Spinal cord (tissue), 9 donors: ENCODE measurements at regions not wholly inside any gene's neighbourhood (a gene's known extent, or its start where the extent isn't known, plus 50 kb on each side); places are given as distances from the start of the nearest gene placed in this dataset.
A peak's percentile ranks its signal among the peaks of the same experiment; 100 is the strongest.

Experiments
- DNase-seq, 6 donors: peaks; one replicate each; pipeline versions ENCODE4 v3.0.0 to v3.0.0-alpha.2; 2013 to 2015; ENCODE audit warnings: low spot score in 6 of 6, low read depth in 4 of 6
- H3K27ac ChIP-seq: one replicate; pipeline ENCODE4 v1.5.1; 2013; ENCODE audit warnings: low read depth, low read length, control low read depth
- H3K27me3 ChIP-seq: one replicate; pipeline ENCODE4 v1.6.1; 2013; ENCODE audit warnings: low read length; ENCODE audit not compliant: control insufficient read depth, insufficient read depth
- H3K36me3 ChIP-seq: one replicate; pipeline ENCODE4 v1.6.1; 2013; ENCODE audit warnings: low read length; ENCODE audit not compliant: control insufficient read depth, insufficient read depth
- H3K4me1 ChIP-seq: one replicate; pipeline ENCODE4 v1.6.1; 2013; ENCODE audit warnings: low read length; ENCODE audit not compliant: control insufficient read depth, insufficient read depth
- H3K4me3 ChIP-seq: one replicate; pipeline ENCODE4 v1.5.1; 2013; ENCODE audit warnings: low read depth, low read length, control low read depth
- H3K9me3 ChIP-seq: one replicate; pipeline ENCODE4 v1.6.1; 2013; ENCODE audit warnings: low read length; ENCODE audit not compliant: control insufficient read depth, insufficient read depth
- WGBS: methylation state at CpG from one replicate; pipeline ENCODE4 v1.1.5; 2013; ENCODE audit warnings: missing lambda C conversion rate; ENCODE audit not compliant: insufficient coverage; 5-methylcytosine and 5-hydroxymethylcytosine counted together
- donor health status: healthy.

- H3K4me1 ChIP-seq, result no peaks in the 10 kb centered on the region
- 86% methylated on average over 1 of the region's 3 CpGs for WGBS
- no peak for DNase-seq
These were observed 121.7 kb upstream of the SVIL start for GRCh38 chr10:29756451-29756850.

DNA sequence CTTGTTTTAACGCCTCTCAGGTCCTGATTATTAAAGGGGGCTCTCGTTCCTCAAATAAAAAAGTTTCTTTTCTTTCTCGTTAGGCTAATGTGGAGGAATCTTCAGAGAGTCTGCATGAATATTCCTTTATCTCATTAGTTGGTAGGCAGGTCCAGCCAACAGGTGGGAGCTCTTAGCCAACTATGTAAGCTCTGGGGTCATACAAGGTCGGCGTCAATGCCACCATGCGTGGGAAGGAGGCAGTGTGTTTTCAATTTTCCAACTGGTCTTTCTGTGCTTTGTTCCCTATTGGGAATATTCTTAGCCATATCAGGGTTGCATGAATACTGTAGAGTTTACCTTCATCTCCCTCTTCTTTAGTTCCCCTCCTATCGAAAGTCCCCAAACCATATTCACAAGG is 118.5 kb upstream of the SVIL start:
- Histone ChIP-seq H3K4me1 (no peaks in the 10 kb centered on the region), H3K27ac (no peak overlapping the region), H3K4me3 (no peak overlapping the region), H3K9me3 (no peaks in the 10 kb centered on the region), H3K27me3 (no peaks in the 10 kb centered on the region), H3K36me3 (no peaks in the 10 kb centered on the region)
- no CpG with 5 or more reads among the region's 7 CpGs for WGBS
- DNase-seq, result no peak

More at GRCh38 chr10:29756451-29756850, 121.7 kb upstream of the SVIL start:
- Histone ChIP-seq H3K4me3 (no peak overlapping the region), H3K9me3 (no peaks in the 10 kb centered on the region), H3K27ac (no peak overlapping the region), H3K27me3 (no peaks in the 10 kb centered on the region), H3K36me3 (no peaks in the 10 kb centered on the region)

DNA sequence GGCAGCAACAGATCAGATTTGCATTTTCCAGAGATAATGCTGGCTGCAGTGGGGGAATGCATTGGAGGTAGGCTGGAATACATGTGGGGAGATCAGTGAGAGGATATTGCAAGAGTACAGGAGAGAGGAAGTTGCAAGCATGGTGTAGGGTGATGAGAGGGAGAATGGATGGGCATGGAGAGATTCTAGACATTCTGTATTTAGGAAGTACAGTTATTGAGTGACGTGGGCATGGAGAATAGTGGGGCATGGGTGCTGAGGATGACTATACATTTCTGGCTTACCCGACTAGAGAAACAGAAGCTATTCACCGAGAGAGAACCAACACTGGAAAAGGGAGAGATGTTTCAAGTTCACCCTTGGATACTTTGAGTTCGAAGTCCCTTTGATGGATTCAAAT is 116.9 kb upstream of the SVIL start:
- Histone ChIP-seq H3K27ac (no peak overlapping the region), H3K4me3 (no peak overlapping the region), H3K36me3 (no peaks in the 10 kb centered on the region), H3K4me1 (no peaks in the 10 kb centered on the region), H3K27me3 (no peaks in the 10 kb centered on the region), H3K9me3 (no peaks in the 10 kb centered on the region)
- 89% methylated on average over 4 of the region's 4 CpGs for WGBS
- DNase-seq, result no peak

DNA sequence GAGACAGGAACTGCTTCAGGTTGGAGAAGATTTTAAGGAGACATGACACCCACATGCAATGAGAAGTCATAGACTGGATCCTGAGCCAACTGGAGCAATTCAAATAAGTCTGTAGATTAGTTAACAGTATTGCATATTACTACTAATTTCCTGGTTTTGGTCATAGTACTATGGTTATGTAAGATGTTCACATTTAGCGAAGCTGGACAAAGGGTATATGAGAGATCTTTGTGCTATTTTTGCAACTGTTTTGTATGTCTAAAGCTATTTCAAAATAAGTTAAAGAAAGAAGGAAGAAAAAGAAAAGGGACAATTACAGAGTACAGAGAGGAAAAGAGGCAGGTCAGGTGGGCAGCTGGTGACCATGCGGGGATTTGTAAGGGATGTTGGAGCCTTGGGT is 116.5 kb upstream of the SVIL start:
- 100% methylated on average over 1 of the region's 2 CpGs for WGBS
- no peaks in the 10 kb centered on the region for H3K4me1 ChIP-seq
- H3K4me3 ChIP-seq, result no peak overlapping the region
- H3K27me3 ChIP-seq, result no peaks in the 10 kb centered on the region
- H3K27ac ChIP-seq, result no peak overlapping the region
- no peaks in the 10 kb centered on the region for H3K9me3 ChIP-seq
- no peak for DNase-seq
- H3K36me3 ChIP-seq, result no peaks in the 10 kb centered on the region

DNA sequence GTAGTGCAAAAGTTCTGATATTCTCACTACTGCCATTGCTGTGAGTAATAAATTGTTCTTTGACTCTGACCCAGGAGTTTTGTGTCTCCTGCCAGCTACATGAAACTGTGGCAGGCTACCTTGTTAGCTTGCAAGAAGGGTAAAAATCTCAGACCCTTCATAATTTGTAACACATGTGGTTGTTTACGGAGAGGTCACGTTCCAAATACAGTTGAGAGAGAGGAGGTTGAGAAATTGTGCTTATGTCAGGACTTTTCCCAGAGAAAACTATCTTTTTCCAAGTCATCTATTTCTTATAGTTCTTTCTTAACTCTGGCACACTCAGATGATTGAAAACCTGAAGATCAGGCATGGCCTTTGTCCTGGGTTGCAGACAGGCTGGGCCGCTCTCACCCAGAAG is 114.4 kb upstream of the SVIL start:
- H3K36me3 ChIP-seq, result no peaks in the 10 kb centered on the region
- no peak for DNase-seq
- H3K9me3 ChIP-seq, result no peaks in the 10 kb centered on the region
- 100% methylated on average over 1 of the region's 3 CpGs for WGBS
- no peaks in the 10 kb centered on the region for H3K4me1 ChIP-seq
- H3K4me3 ChIP-seq, result no peak overlapping the region
- no peaks in the 10 kb centered on the region for H3K27me3 ChIP-seq
- H3K27ac ChIP-seq, result no peak overlapping the region

GRCh38 chr10:29748109-29748650 is 113.4 kb upstream of the SVIL start:
- 20% methylated on average over 1 of the region's 3 CpGs for WGBS
- no peaks in the 10 kb centered on the region for H3K9me3 ChIP-seq
- H3K4me3 ChIP-seq, result no peak overlapping the region
- H3K27ac ChIP-seq, result no peak overlapping the region
- H3K27me3 ChIP-seq, result no peaks in the 10 kb centered on the region
- no peak for DNase-seq
- H3K36me3 ChIP-seq, result no peaks in the 10 kb centered on the region
- no peaks in the 10 kb centered on the region for H3K4me1 ChIP-seq

- Histone ChIP-seq H3K27me3 (no peaks in the 10 kb centered on the region), H3K4me1 (no peaks in the 10 kb centered on the region), H3K4me3 (no peak overlapping the region), H3K27ac (peak overlapping the region; percentile 40), H3K36me3 (no peaks in the 10 kb centered on the region), H3K9me3 (no peaks in the 10 kb centered on the region)
- WGBS, result 55% methylated on average over 2 of the region's 5 CpGs
- DNase-seq, result no peak
These were observed 111.5 kb upstream of the SVIL start for GRCh38 chr10:29746080-29746797.

DNA sequence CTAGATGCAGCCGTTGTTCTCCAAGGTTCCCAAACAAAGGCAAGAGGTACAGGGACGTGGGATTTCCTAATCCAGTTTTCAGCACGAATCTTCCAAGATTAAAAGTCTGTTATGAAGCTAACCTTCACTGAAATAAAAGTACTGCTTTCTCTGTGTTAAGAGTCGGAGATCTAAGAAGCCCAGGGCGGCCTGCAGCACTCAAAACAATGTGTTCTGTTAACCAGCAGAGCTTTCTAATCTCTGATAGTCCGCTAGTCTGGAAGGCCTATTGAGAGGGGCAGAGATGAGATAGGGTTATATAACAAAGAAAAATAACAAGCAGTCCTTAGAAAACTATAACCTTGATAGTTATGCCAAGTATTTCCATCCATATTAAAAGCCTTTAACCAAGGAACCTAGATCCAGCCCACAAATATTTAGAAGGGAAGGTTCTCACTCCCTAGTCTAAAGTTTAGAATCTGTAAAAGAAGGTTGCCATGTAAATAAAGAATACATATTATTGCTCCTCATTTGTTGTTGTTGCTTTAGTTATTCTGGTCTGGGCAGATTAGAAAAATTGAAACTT is 106.3 kb upstream of the SVIL start:
- Histone ChIP-seq H3K27ac (no peak overlapping the region), H3K36me3 (no peaks in the 10 kb centered on the region), H3K9me3 (no peaks in the 10 kb centered on the region), H3K4me1 (peaks cover 11% of the 10 kb centered on the region), H3K27me3 (peaks cover 7% of the 10 kb centered on the region), H3K4me3 (no peak overlapping the region)
- 48% methylated on average over 5 of the region's 6 CpGs for WGBS
- no peak for DNase-seq

DNA sequence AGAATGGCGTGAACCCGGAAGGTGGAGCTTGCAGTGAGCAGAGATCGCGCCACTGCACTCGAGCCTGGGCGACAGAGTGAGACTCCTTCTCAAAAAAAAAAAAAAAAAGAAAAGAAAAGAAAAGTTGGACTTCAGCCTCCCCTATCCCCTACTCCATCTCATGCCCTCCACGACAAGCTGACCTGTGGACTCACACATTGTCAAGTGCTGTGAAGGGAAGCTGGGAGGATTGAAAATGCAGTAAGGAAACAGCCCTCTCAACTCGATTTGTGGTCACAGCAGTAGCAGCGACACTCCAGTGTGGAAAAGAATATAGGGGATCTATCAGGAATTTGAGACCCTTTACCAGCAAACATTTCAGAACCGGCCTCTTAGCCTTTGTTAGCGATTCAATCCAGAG is 103.6 kb upstream of the SVIL start:
- no peak overlapping the region for H3K27ac ChIP-seq
- H3K4me1 ChIP-seq, result peaks cover 19% of the 10 kb centered on the region
- WGBS, result 100% methylated on average over 2 of the region's 11 CpGs
- no peaks in the 10 kb centered on the region for H3K9me3 ChIP-seq
- H3K27me3 ChIP-seq, result peaks cover 22% of the 10 kb centered on the region
- no peaks in the 10 kb centered on the region for H3K36me3 ChIP-seq
- no peak for DNase-seq
- H3K4me3 ChIP-seq, result no peak overlapping the region

DNA sequence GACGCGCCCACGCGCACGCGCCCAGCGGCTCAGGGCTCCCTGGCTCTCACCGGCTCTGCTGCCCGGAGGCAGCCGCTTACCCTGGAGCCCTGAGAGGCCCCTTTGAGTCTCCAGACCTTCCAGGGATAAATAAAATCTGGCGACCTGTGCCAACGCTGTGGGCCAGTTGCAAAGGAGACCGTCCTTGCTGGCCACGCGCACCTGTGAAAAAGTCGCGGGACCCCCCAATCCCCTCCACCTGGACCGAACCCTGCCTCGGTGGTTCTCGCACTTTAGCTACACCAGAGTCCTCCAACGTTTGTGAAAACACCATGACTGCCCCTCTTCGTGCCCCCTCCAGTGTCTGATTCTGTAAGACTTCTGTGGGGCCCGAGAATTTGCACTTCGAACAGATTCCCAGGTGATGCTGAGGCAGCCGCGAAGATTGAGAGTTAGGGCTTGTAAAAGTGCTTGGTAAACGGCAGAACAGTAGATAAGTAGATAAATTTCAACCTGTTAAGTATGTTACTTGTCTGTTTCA is 102.4 kb upstream of the SVIL start:
- Histone ChIP-seq H3K4me1 (peaks cover 19% of the 10 kb centered on the region), H3K27ac (no peak overlapping the region), H3K4me3 (peak overlapping the region; percentile 18), H3K9me3 (no peaks in the 10 kb centered on the region), H3K27me3 (peaks cover 23% of the 10 kb centered on the region), H3K36me3 (no peaks in the 10 kb centered on the region)
- DNase-seq, result no peak
- WGBS, result 16% methylated on average over 26 of the region's 27 CpGs
